GM23338 (cell line): ENCODE measurements at regions not wholly inside any gene's neighbourhood (a gene's known extent, or its start where the extent isn't known, plus 50 kb on each side); places are given as distances from the start of the nearest gene placed in this dataset.
A peak's percentile ranks its signal among the peaks of the same experiment; 100 is the strongest.

Experiments used
- ATAC-seq: fragments of 200-7000 bp; cut with Tn5 transposase; 3 replicates; pipeline ENCODE4 v1.9.1; 2020
- DNase-seq: peaks from one replicate; pipeline ENCODE4 v3.0.0-alpha.2; 2015; ENCODE audit warnings: low spot score
- H2AFZ ChIP-seq: fragments of 200-600 bp; sonication (generic); 2 replicates; pipeline ENCODE4 v1.8.0; 2016; ENCODE audit warnings: antibody characterized with exemption, mild to moderate bottlenecking, moderate library complexity
- H3F3A ChIP-seq: fragments of 200-600 bp; sonication (generic); replicated peaks from 2 replicates; pipeline ENCODE4 v1.8.0; 2017; ENCODE audit warnings: antibody characterized with exemption, mixed run types, low read depth
- H3K27ac ChIP-seq: fragments of 200-600 bp; sonication (generic); 2 replicates; pipeline ENCODE4 v1.6.1; 2016; ENCODE audit warnings: low read depth
- H3K27me3 ChIP-seq: fragments of 200-600 bp; sonication (generic); 2 replicates; pipeline ENCODE4 v1.8.0; 2016; ENCODE audit warnings: mild to moderate bottlenecking, mixed run types, moderate library complexity; ENCODE audit not compliant: insufficient read depth
- H3K36me3 ChIP-seq: fragments of 200-600 bp; sonication (generic); 2 replicates; pipeline ENCODE4 v1.8.0; 2016; ENCODE audit warnings: mild to moderate bottlenecking; ENCODE audit not compliant: insufficient read depth
- H3K4me1 ChIP-seq: fragments of 200-600 bp; sonication (generic); 2 replicates; pipeline ENCODE4 v1.8.0; 2016; ENCODE audit warnings: mild to moderate bottlenecking, moderate library complexity; ENCODE audit not compliant: insufficient read depth
- H3K4me2 ChIP-seq: fragments of 200-600 bp; sonication (generic); 2 replicates; pipeline ENCODE4 v1.7.1; 2017; ENCODE audit warnings: mixed run types
- H3K4me3 ChIP-seq: fragments of 200-600 bp; sonication (generic); 2 replicates; pipeline ENCODE4 v1.6.1; 2016; ENCODE audit warnings: mixed run types
- H3K79me2 ChIP-seq: fragments of 200-600 bp; sonication (generic); replicated peaks from 2 replicates; pipeline ENCODE4 v1.8.0; 2017; ENCODE audit warnings: mild to moderate bottlenecking; ENCODE audit not compliant: insufficient read depth
- H3K9me2 ChIP-seq: fragments of 200-600 bp; sonication (generic); 2 replicates; pipeline ENCODE4 v1.8.0; 2017; ENCODE audit not compliant: insufficient read depth
- H4K20me1 ChIP-seq: fragments of 200-600 bp; sonication (generic); replicated peaks from 2 replicates; pipeline ENCODE4 v1.8.0; 2017; ENCODE audit warnings: mild to moderate bottlenecking; ENCODE audit not compliant: insufficient read depth
- H3K27ac Mint-ChIP-seq: 2 replicates; pipeline ENCODE4 v1.8.0; 2020; ENCODE audit warnings: inconsistent platforms, mild to moderate bottlenecking, moderate library complexity, mixed read lengths
- H3K27me3 Mint-ChIP-seq: 3 replicates; pipeline ENCODE4 v1.8.0; 2022; ENCODE audit warnings: low read depth, mild to moderate bottlenecking, moderate library complexity, mixed read lengths, inconsistent platforms; ENCODE audit not compliant: insufficient read depth, poor library complexity
- H3K36me3 Mint-ChIP-seq: 3 replicates; pipeline ENCODE4 v1.8.0; 2021; ENCODE audit warnings: low read depth, mild to moderate bottlenecking, inconsistent platforms, moderate library complexity, mixed read lengths
- H3K4me1 Mint-ChIP-seq: 3 replicates; pipeline ENCODE4 v1.8.0; 2020; ENCODE audit warnings: mild to moderate bottlenecking, inconsistent platforms, mixed read lengths
- H3K4me3 Mint-ChIP-seq: 3 replicates; pipeline ENCODE4 v1.8.0; 2021; ENCODE audit warnings: moderate library complexity, mild to moderate bottlenecking, inconsistent platforms, mixed read lengths
- H3K9me3 Mint-ChIP-seq: 3 replicates; pipeline ENCODE4 v1.8.0; 2020; ENCODE audit warnings: moderate library complexity, mild to moderate bottlenecking, inconsistent platforms, mixed read lengths
- CREB1 ChIP-seq: fragments of 250-450 bp; sonication (Bioruptor Pico); IDR thresholded peaks from 2 replicates; pipeline ENCODE4 v1.5.0; 2020; ENCODE audit warnings: low read depth, mild to moderate bottlenecking, moderate library complexity
- CTCF ChIP-seq, 2 experiments: fragments of 200-600 bp in 1 of 2; sonication (generic) in 1 of 2; conservative IDR thresholded peaks; 2 replicates each; pipeline versions ENCODE4 v1.5.1 to v1.6.1; 2016 to 2017; ENCODE audit warnings: antibody characterized with exemption in 2 of 2, low read depth in 2 of 2, mild to moderate bottlenecking in 2 of 2, moderate library complexity in 1 of 2
- ETS1 ChIP-seq: IDR thresholded peaks from 2 replicates; pipeline ENCODE4 v1.6.1; 2016; ENCODE audit warnings: antibody characterized with exemption
- EZH2 ChIP-seq: fragments of 200-600 bp; sonication (generic); IDR thresholded peaks from one replicate; pipeline ENCODE4 v1.8.0; 2017; ENCODE audit warnings: antibody characterized with exemption, mild to moderate bottlenecking, low read depth; ENCODE audit not compliant: unreplicated experiment
- EZH2phosphoT487 ChIP-seq: fragments of 200-600 bp; sonication (generic); IDR thresholded peaks from one replicate; pipeline ENCODE4 v1.8.1; 2018; ENCODE audit warnings: antibody characterized with exemption; ENCODE audit not compliant: unreplicated experiment
- JUNB ChIP-seq: IDR thresholded peaks from one replicate; pipeline ENCODE4 v1.6.1; 2016; ENCODE audit warnings: antibody characterized with exemption; ENCODE audit not compliant: unreplicated experiment
- NANOG ChIP-seq: IDR thresholded peaks from 2 replicates; pipeline ENCODE4 v1.6.1; 2016; ENCODE audit warnings: antibody characterized with exemption, borderline replicate concordance
- POLR2AphosphoS5 ChIP-seq: IDR thresholded peaks from 2 replicates; pipeline ENCODE4 v1.6.1; 2016; ENCODE audit warnings: antibody characterized with exemption, low read depth
- REST ChIP-seq: IDR thresholded peaks from one replicate; pipeline ENCODE4 v1.6.1; 2018; ENCODE audit warnings: antibody characterized with exemption; ENCODE audit not compliant: unreplicated experiment
- STAT1 ChIP-seq: IDR thresholded peaks from one replicate; pipeline ENCODE4 v1.6.1; 2016; ENCODE audit warnings: antibody characterized with exemption; ENCODE audit not compliant: unreplicated experiment
- ZNF114 ChIP-seq: fragments of 250-450 bp; sonication (Bioruptor Pico); IDR thresholded peaks from 2 replicates; pipeline ENCODE4 v1.5.0; 2020; ENCODE audit warnings: mild to moderate bottlenecking, moderate library complexity
- ZNF331 ChIP-seq: fragments of 250-450 bp; sonication (Bioruptor Pico); IDR thresholded peaks from 2 replicates; pipeline ENCODE4 v1.5.0; 2020; ENCODE audit warnings: low read depth, mild to moderate bottlenecking, moderate library complexity
- ZNF462 ChIP-seq: fragments of 250-450 bp; sonication (Bioruptor Pico); IDR thresholded peaks from 2 replicates; pipeline ENCODE4 v1.5.0; 2020; ENCODE audit warnings: mild to moderate bottlenecking, moderate library complexity

DNA sequence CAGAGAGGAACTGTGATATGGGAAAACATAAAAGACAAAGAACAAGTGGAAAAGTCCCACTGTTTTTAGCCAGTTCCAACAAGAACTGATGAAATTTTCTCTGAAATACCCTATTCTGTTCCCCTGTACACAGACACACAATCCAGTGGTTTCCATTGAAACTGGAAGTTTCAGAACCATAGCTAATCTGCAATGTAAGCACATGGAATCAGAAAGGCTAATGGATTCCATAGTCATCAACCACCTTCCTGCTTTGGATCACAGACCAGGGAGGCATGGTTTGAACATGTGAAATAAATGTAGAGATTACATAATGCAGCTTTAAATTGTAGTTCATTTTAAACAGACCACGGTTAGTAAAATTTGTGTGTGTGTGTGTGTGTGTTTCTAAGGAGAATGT is 242.1 kb downstream of the GJA1 start (continued):
- TF ChIP-seq ZNF114 (CRISPR knock-in tag), result no peak
- TF ChIP-seq CREB1 (CRISPR knock-in tag), result no peak
- TF ChIP-seq JUNB, result no peak

- H3K4me1 ChIP-seq, result peaks cover 10% of the 10 kb centered on the region
- Mint-ChIP-seq H3K4me3 (no peak overlapping the region), H3K27me3 (no peaks in the 10 kb centered on the region), H3K9me3 (no peaks in the 10 kb centered on the region), H3K36me3 (peaks cover 2% of the 10 kb centered on the region; the same call in 1 of the 3 replicates), H3K27ac (no peak overlapping the region), H3K4me1 (peaks cover 9% of the 10 kb centered on the region)
- H3K27ac ChIP-seq, result no peak overlapping the region
- no peaks in the 10 kb centered on the region for H3K27me3 ChIP-seq
- no peak overlapping the region for H3K4me2 ChIP-seq
- no peaks in the 10 kb centered on the region for H3K36me3 ChIP-seq
- peak overlapping the region; percentile 68; the same call in 1 of the 2 replicates for H2AFZ ChIP-seq
- H3K9me2 ChIP-seq, result peaks cover 4% of the 10 kb centered on the region
- no peaks in the 10 kb centered on the region for H3K79me2 ChIP-seq
- no peak for TF ChIP-seq CTCF (conservative IDR thresholded peaks at IDR 0.05; ENCODE audit: low read depth in 2 of 2)
- TF ChIP-seq ZNF331, result no peak
- TF ChIP-seq STAT1, result no peak
- TF ChIP-seq ZNF114 (CRISPR knock-in tag), result no peak
- no peak for TF ChIP-seq NANOG
- no peak for TF ChIP-seq EZH2phosphoT487
- no peak for TF ChIP-seq POLR2AphosphoS5
- no peak for TF ChIP-seq REST
- TF ChIP-seq EZH2, result no peak
- TF ChIP-seq ZNF462 (CRISPR knock-in tag), result no peak
- TF ChIP-seq CREB1 (CRISPR knock-in tag), result no peak
- no peak for TF ChIP-seq ETS1
- TF ChIP-seq JUNB, result no peak
- H3K4me3 ChIP-seq, result no peak overlapping the region
- H4K20me1 ChIP-seq, result no peaks in the 10 kb centered on the region
- DNase-seq, result no peak
- ATAC-seq, result no peak
- H3F3A ChIP-seq, result no peaks in the 10 kb centered on the region
Observed at GRCh38 chr6:121678245-121678644, 242.8 kb downstream of the GJA1 start.
